ENCODE measurements at regions not wholly inside any gene's neighbourhood (a gene's known extent, or its start where the extent isn't known, plus 50 kb on each side); places are given as distances from the start of the nearest gene placed in this dataset.

GRCh38 chr22:48153726-48154125 lies 1391.3 kb downstream of the TBC1D22A start:
- intact Hi-C loops (cut with DNase I): no loop called here
- DNase-seq: no peak

DNA sequence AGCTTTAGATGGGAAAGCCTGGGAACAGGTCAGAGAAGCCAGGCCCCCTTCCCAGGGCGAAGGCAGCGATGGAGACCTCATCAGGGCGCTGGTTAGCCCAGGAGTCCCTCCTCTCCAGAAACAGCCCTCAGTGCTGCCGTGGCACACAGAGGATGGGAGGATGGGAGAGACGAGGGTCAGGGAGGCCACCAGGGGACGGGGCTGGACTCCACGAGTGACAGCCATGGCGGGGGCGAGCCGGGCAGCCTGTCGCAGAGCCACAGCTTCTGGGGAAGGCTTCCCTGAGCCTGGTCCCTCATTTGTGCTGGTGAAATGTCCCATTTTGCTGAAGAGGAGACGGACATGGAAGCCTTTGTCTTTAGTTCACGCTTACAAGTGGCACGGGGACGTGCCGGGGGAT lies 1390.5 kb downstream of the TBC1D22A start:
- intact Hi-C loops (cut with DNase I): no loop called here
- no peak for DNase-seq

DNA sequence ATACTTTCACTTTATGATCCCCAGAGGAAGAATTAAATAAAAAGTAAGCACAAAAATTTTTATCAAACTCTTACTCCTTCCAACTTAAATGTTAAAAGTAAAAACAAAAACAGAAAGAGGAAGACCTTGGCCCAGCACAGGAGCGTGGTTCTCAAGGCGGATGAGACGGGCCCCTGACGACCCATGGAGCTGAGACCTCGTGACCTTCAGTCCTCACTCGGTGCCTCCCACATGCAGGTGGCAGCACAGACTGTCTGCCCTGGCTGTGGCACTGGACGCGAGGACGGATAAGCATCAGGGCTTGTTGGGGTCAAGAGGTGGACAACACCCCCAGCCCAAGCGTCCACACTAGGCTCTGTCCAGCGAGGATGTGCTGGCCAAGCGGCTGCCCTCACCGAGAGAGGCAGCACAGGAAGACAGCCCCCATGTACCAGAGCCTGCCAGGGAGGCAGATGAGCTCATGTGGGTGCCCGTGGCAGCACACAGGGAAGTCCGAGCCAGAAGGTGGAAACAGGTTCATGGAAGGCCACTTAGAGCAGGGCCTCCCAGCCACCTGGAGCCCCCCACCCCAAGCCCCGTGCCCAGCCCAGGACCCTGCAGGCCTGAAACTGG lies 1389.8 kb downstream of the TBC1D22A start:
- no peak for DNase-seq
- intact Hi-C loops (cut with DNase I): no loop called here

DNA sequence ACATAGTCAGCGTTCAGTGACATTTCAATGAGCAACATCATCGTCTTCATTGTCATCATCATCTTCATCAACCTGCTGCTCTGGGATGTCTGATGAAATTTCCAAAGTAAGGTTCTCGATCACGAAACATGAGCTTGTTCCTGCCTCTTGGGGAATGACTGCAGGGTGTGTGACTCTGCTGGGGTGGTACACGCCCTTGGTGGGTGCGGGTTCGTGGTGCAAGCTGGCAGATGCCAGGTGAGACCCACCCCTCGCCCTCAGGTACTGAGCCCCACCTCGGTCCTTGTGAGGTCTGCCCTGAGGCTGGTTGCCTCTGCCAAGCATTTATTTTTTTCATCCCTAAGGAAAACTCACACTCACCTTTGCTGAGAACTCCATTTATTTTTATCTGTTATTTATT lies 1389.2 kb downstream of the TBC1D22A start:
- no peak for DNase-seq
- intact Hi-C loops (cut with DNase I): no loop called here

DNA sequence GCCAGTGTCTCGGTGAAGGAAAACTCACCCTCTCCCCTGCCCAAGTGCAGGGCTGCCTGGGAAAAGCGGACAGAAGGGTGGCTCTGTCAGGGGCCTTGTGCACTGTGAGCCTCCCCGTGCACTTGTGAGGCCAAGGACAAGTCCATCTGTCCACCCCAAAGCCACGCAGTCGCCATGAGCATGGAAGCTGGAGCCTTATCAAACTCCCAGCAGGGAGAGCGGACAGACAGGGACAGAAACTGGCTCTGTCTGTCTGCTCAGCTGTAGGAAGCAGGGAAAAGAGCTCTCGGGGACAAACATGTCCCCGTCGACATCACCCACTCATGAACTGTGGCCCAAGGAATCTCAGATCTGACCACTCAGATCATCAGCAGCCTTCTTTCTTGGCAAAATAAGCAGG lies 1385.4 kb downstream of the TBC1D22A start:
- intact Hi-C loops (cut with DNase I): no loop called here
- DNase-seq: no peak

- intact Hi-C loops (cut with DNase I): no loop called here
- DNase-seq: no peak
Observed at GRCh38 chr22:48147404-48147803, 1385.0 kb downstream of the TBC1D22A start.

GRCh38 chr22:48146426-48146825 lies 1384.0 kb downstream of the TBC1D22A start:
- intact Hi-C loops (cut with DNase I): no loop called here
- DNase-seq: no peak

- DNase-seq: no peak
- intact Hi-C loops (cut with DNase I): no loop called here
Observed at GRCh38 chr22:48145738-48146137, 1383.3 kb downstream of the TBC1D22A start.

GRCh38 chr22:48144318-48144717 lies 1381.9 kb downstream of the TBC1D22A start:
- intact Hi-C loops (cut with DNase I): no loop called here
- DNase-seq: no peak

GRCh38 chr22:48143856-48144255 lies 1381.4 kb downstream of the TBC1D22A start:
- intact Hi-C loops (cut with DNase I): no loop called here
- no peak for DNase-seq

- intact Hi-C loops (cut with DNase I): no loop called here
- DNase-seq: no peak
Observed at GRCh38 chr22:48142388-48142787, 1379.9 kb downstream of the TBC1D22A start.

GRCh38 chr22:48141301-48141700 lies 1378.9 kb downstream of the TBC1D22A start:
- intact Hi-C loops (cut with DNase I): no loop called here
- no peak for DNase-seq

DNA sequence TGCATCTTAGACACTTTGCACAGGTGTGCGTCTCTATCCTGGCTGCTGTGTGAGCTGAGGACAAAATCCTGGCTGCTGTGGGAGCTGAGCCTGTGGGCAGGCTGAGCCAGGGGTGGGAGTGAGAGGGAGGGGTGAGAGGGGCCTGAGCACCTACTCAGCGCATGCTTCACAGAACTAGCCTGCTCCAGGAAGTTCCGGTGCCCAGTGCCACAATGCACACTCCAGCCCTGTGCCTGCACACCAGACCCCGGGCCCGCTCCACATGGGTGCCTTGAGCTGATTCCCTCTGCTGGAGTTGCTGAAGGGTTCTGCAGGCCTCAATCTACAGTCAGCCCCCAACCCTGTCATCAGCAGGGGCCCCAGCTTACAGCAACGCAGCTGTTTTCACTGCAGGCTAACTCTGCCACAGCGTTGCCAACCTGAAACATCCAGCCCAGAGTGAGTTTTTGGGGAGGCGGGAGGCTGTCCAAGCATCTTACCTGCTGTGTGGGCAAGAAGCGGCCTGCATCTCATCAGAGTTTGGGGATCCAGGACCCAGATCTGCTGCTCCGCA lies 1377.9 kb downstream of the TBC1D22A start:
- intact Hi-C loops (cut with DNase I): no loop called here
- DNase-seq: no peak

- intact Hi-C loops (cut with DNase I): no loop called here
- no peak for DNase-seq
Observed at GRCh38 chr22:48139776-48140175, 1377.3 kb downstream of the TBC1D22A start.

DNA sequence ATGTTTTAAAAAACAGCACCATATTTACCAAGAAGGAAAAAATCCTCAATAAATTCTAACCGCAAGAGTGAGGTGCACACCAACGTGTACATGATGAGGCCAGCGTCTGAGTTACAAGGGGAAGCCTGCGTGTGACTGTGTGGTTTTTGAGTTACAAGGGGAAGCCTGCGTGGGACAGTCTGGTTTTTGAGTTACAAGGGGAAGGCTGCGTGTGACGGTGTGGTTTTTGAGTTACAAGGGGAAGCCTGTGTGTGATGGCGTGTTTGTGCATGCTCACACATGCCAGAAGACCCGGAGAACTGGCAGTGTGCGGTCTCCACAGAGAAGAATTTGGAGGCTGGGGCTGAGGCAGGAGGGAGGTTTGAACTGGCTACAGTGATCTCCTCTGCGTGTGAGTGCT lies 1376.4 kb downstream of the TBC1D22A start:
- peak in 1 of 10 donors; percentile 34 for DNase-seq
- intact Hi-C loops (cut with DNase I): no loop called here

GRCh38 chr22:48138427-48138826 lies 1376.0 kb downstream of the TBC1D22A start:
- DNase-seq: no peak
- intact Hi-C loops (cut with DNase I): no loop called here

DNA sequence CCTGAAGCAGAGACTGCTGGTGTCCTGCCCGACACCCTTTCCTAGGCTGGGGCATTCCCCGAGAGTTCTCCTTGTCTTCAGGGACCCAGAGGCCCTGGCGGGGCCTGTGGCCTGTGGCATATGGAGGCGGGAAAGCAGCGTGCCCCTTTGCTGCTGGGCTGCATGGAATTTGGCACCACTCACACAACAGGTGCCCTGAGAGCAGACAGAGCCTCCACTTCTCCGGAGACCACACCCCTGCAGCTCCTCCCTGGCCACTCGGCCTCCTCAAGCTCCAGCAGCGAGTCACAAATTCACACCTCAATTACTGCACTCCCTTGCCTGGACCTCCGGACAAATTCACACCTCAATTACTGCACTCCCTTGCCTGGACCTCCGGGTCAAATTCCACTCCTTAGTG lies 1375.2 kb downstream of the TBC1D22A start:
- intact Hi-C loops (cut with DNase I): no loop called here
- no peak for DNase-seq

GRCh38 chr22:48135592-48135991 lies 1373.1 kb downstream of the TBC1D22A start:
- DNase-seq: no peak
- intact Hi-C loops (cut with DNase I): no loop called here

GRCh38 chr22:48125416-48125815 lies 1363.0 kb downstream of the TBC1D22A start:
- intact Hi-C loops (cut with DNase I): no loop called here
- no peak for DNase-seq

DNA sequence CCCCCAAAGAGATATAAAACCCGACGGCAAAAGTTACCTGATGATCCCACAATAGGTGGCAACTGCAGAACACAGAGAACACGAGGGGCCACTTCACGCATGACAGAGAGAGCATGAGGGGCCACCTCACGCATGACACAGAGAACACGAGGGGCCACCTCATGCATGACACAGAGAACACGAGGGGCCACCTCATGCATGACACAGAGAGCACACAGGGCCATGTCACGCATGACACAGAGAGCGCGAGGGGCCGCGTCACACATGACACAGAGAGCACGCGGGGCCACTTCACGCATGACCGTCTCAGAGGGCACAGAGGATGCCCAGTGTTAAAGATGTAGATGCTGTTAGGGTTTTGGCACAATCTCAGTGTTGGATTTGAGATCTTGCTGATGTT lies 1359.5 kb downstream of the TBC1D22A start:
- DNase-seq: no peak
- intact Hi-C loops (cut with DNase I): no loop called here

- no peak for DNase-seq
- intact Hi-C loops (cut with DNase I): no loop called here
Observed at GRCh38 chr22:48118654-48119053, 1356.2 kb downstream of the TBC1D22A start.

GRCh38 chr22:48116871-48117270 lies 1354.4 kb downstream of the TBC1D22A start:
- no peak for DNase-seq
- intact Hi-C loops (cut with DNase I): no loop called here

All from posterior cingulate gyrus (tissue), 11 donors.